ENCODE measurements at regions not wholly inside any gene's neighbourhood (a gene's known extent, or its start where the extent isn't known, plus 50 kb on each side); places are given as distances from the start of the nearest gene placed in this dataset.

DNA sequence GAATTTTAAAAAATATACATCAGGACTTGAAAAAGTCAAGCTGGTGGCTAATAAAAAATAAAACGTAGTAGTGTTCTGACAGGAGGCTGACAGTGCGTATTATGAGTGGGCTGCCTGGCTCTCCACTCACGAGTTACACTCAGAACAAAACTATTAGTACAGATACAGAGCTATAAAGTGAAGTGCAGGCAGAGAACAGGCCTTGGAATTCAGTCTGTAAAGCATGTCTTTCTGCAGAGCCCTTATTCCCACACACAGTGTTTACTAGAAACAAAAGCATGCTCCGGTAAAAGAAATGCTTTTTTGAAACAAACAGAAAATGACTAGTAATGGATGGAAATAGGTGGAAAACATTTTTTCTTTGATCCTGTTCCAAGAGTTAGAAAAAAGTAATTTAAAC lies 334.7 kb downstream of the DIRAS2 start:
- TF ChIP-seq, protein P1, sequence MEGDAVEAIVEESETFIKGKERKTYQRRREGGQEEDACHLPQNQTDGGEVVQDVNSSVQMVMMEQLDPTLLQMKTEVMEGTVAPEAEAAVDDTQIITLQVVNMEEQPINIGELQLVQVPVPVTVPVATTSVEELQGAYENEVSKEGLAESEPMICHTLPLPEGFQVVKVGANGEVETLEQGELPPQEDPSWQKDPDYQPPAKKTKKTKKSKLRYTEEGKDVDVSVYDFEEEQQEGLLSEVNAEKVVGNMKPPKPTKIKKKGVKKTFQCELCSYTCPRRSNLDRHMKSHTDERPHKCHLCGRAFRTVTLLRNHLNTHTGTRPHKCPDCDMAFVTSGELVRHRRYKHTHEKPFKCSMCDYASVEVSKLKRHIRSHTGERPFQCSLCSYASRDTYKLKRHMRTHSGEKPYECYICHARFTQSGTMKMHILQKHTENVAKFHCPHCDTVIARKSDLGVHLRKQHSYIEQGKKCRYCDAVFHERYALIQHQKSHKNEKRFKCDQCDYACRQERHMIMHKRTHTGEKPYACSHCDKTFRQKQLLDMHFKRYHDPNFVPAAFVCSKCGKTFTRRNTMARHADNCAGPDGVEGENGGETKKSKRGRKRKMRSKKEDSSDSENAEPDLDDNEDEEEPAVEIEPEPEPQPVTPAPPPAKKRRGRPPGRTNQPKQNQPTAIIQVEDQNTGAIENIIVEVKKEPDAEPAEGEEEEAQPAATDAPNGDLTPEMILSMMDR (IDR thresholded peaks at IDR 0.05): no peak
- TF ChIP-seq POLR2A (IDR thresholded peaks at IDR 0.05) (no peak), POLR2AphosphoS5 (IDR thresholded peaks at IDR 0.05) (no peak)

Data from upper lobe of left lung (tissue), 4 donors.